Kidney (tissue), 13 donors: ENCODE measurements at regions not wholly inside any gene's neighbourhood (a gene's known extent, or its start where the extent isn't known, plus 50 kb on each side); places are given as distances from the start of the nearest gene placed in this dataset.

Experiments
- DNase-seq, 5 donors: peaks; one replicate each; pipeline ENCODE4 v3.0.0-alpha.2; 2013 to 2020
- FAIRE-seq: peaks from 2 replicates; lab custom pipeline; 2012; peaks lifted over from hg19 to GRCh38; lab: Jason Lieb, UNC
- H3K27ac ChIP-seq, 2 donors: one replicate each; pipeline ENCODE4 v1.7.0; 2013; ENCODE audit warnings: low read depth in 2 of 2, low read length in 2 of 2, inconsistent platforms in 1 of 2
- H3K27me3 ChIP-seq: one replicate; pipeline ENCODE4 v1.7.1; 2013; ENCODE audit warnings: low read length, inconsistent platforms; ENCODE audit not compliant: control insufficient read depth, insufficient read depth
- H3K36me3 ChIP-seq, 3 donors: one replicate each; pipeline versions ENCODE4 v1.7.0 to v1.7.1; 2013; ENCODE audit warnings: low read length in 3 of 3, control low read depth in 1 of 3, inconsistent platforms in 1 of 3; ENCODE audit not compliant: insufficient read depth in 3 of 3, control insufficient read depth in 2 of 3
- H3K4me1 ChIP-seq, 3 donors: one replicate each; pipeline versions ENCODE4 v1.7.0 to v1.7.1; 2013; ENCODE audit warnings: low read length in 3 of 3, inconsistent platforms in 1 of 3, low read depth in 1 of 3; ENCODE audit not compliant: control insufficient read depth in 2 of 3, insufficient read depth in 2 of 3
- H3K4me3 ChIP-seq, 3 donors: one replicate each; pipeline versions ENCODE4 v1.7.0 to v1.8.1; 2013; ENCODE audit warnings: low read length in 3 of 3, control low read depth in 1 of 3, inconsistent platforms in 1 of 3
- H3K9ac ChIP-seq, 3 donors: one replicate each; pipeline versions ENCODE4 v1.7.0 to v1.7.1; 2013; ENCODE audit warnings: low read length in 3 of 3, control low read depth in 1 of 3, inconsistent platforms in 1 of 3
- H3K9me3 ChIP-seq, 3 donors: one replicate each; pipeline versions ENCODE4 v1.7.0 to v1.7.1; 2013; ENCODE audit warnings: low read length in 3 of 3, control low read depth in 1 of 3, inconsistent platforms in 1 of 3; ENCODE audit not compliant: control insufficient read depth in 2 of 3, insufficient read depth in 1 of 3
- CTCF ChIP-seq: IDR thresholded peaks from 3 replicates; pipeline ENCODE4 v1.5.1; 2012; ENCODE audit warnings: mild to moderate bottlenecking, moderate library complexity, borderline replicate concordance; ENCODE audit not compliant: insufficient read depth; ENCODE audit errors: extremely low read depth
- intact Hi-C: fragments of 100-400 bp; cut with DNase I; formaldehyde crosslinking; loops from one replicate; pipeline ENCODE4 v1.11.1; 2022
- donor health status: control.
- donor health status: control.
- donor health status: control.
- donor health status: control.
- donor health status: control.
- donor health status: DM: yes; HTN: yes; CAD: no.
- donor health status: Normal renal cell carcinoma (clear cell type).

- no peaks in the 10 kb centered on the region for H3K27me3 ChIP-seq
- no peak for DNase-seq
- no peaks in the 10 kb centered on the region for H3K4me1 ChIP-seq
- no peaks in the 10 kb centered on the region for H3K9me3 ChIP-seq
- H3K36me3 ChIP-seq, result no peaks in the 10 kb centered on the region
- no peak overlapping the region for H3K4me3 ChIP-seq
- no peak overlapping the region for H3K9ac ChIP-seq
- no peak overlapping the region for H3K27ac ChIP-seq
- no peak for TF ChIP-seq CTCF
- no peak for FAIRE-seq
- intact Hi-C loops, result no loop called here
These were observed 266.7 kb upstream of the PHF14 start for GRCh38 chr7:10706875-10707493.

- TF ChIP-seq CTCF, result no peak
- Histone ChIP-seq H3K36me3 (no peaks in the 10 kb centered on the region), H3K9me3 (no peaks in the 10 kb centered on the region), H3K4me1 (no peaks in the 10 kb centered on the region), H3K4me3 (no peak overlapping the region), H3K9ac (no peak overlapping the region), H3K27me3 (no peaks in the 10 kb centered on the region), H3K27ac (no peak overlapping the region)
- intact Hi-C loops, result no loop called here
- DNase-seq, result peak in 2 of 5 donors; percentile 34 to 39
- FAIRE-seq, result no peak
These were observed 266.2 kb upstream of the PHF14 start for GRCh38 chr7:10707519-10707918.

GRCh38 chr7:10708447-10708846 is 265.2 kb upstream of the PHF14 start:
- Histone ChIP-seq H3K27me3 (no peaks in the 10 kb centered on the region), H3K9ac (no peak overlapping the region), H3K36me3 (no peaks in the 10 kb centered on the region), H3K4me3 (no peak overlapping the region), H3K4me1 (no peaks in the 10 kb centered on the region), H3K9me3 (no peaks in the 10 kb centered on the region), H3K27ac (no peak overlapping the region)
- DNase-seq (peak in 3 of 5 donors; percentile 29 to 74 (median 48)), FAIRE-seq (no peak)
- TF ChIP-seq CTCF, result no peak
- intact Hi-C loops, result no loop called here

- Histone ChIP-seq H3K36me3 (no peaks in the 10 kb centered on the region), H3K27me3 (no peaks in the 10 kb centered on the region), H3K9ac (no peak overlapping the region), H3K4me3 (no peak overlapping the region), H3K9me3 (no peaks in the 10 kb centered on the region), H3K27ac (no peak overlapping the region), H3K4me1 (no peaks in the 10 kb centered on the region)
- FAIRE-seq, result no peak
- intact Hi-C loops, result no loop called here
- DNase-seq, result no peak
- no peak for TF ChIP-seq CTCF
These were observed 254.9 kb upstream of the PHF14 start for GRCh38 chr7:10718768-10719167.
